GM23248 (cell line): ENCODE measurements at regions not wholly inside any gene's neighbourhood (a gene's known extent, or its start where the extent isn't known, plus 50 kb on each side); places are given as distances from the start of the nearest gene placed in this dataset.

ENCODE experiments used
- DNase-seq: peaks from one replicate; pipeline ENCODE4 v3.0.0-alpha.2; 2015
- H2AFZ ChIP-seq: fragments of 200-600 bp; sonication (generic); 2 replicates; pipeline ENCODE4 v1.6.1; 2016; ENCODE audit warnings: antibody characterized with exemption
- H3F3A ChIP-seq: fragments of 200-600 bp; sonication (generic); 2 replicates; pipeline ENCODE4 v1.6.1; 2016; ENCODE audit warnings: mild to moderate bottlenecking, antibody characterized with exemption, mixed run types; ENCODE audit not compliant: insufficient read depth
- H3K27ac ChIP-seq: fragments of 200-600 bp; sonication (generic); 2 replicates; pipeline ENCODE4 v1.5.1; 2016; ENCODE audit warnings: mild to moderate bottlenecking
- H3K27me3 ChIP-seq: fragments of 200-600 bp; sonication (generic); replicated peaks from 2 replicates; pipeline ENCODE4 v1.6.1; 2016; ENCODE audit warnings: mild to moderate bottlenecking; ENCODE audit not compliant: insufficient read depth
- H3K36me3 ChIP-seq: fragments of 200-600 bp; sonication (generic); 2 replicates; pipeline ENCODE4 v1.6.1; 2016; ENCODE audit warnings: low read depth, mild to moderate bottlenecking
- H3K4me1 ChIP-seq: fragments of 200-600 bp; sonication (generic); 2 replicates; pipeline ENCODE4 v1.6.1; 2016; ENCODE audit warnings: mild to moderate bottlenecking; ENCODE audit not compliant: insufficient read depth
- H3K4me2 ChIP-seq: fragments of 200-600 bp; sonication (generic); one replicate; pipeline ENCODE4 v1.6.1; 2016; ENCODE audit warnings: mild to moderate bottlenecking; ENCODE audit not compliant: unreplicated experiment
- H3K4me3 ChIP-seq: fragments of 200-600 bp; sonication (generic); 2 replicates; pipeline ENCODE4 v1.5.1; 2016; ENCODE audit warnings: mild to moderate bottlenecking
- H3K79me2 ChIP-seq: fragments of 200-600 bp; sonication (generic); 2 replicates; pipeline ENCODE4 v1.6.1; 2016; ENCODE audit warnings: mild to moderate bottlenecking; ENCODE audit not compliant: insufficient read depth
- H3K9ac ChIP-seq: fragments of 200-600 bp; sonication (generic); 2 replicates; pipeline ENCODE4 v1.6.1; 2016; ENCODE audit warnings: mild to moderate bottlenecking
- H3K9me2 ChIP-seq: fragments of 200-600 bp; sonication (generic); 2 replicates; pipeline ENCODE4 v1.6.1; 2016; ENCODE audit warnings: mixed run types, mild to moderate bottlenecking, moderate library complexity; ENCODE audit not compliant: insufficient read depth
- H3K9me3 ChIP-seq: fragments of 200-600 bp; sonication (generic); one replicate; pipeline ENCODE4 v1.6.1; 2017; ENCODE audit warnings: low read depth
- H4K20me1 ChIP-seq: fragments of 200-600 bp; sonication (generic); 2 replicates; pipeline ENCODE4 v1.6.0; 2016; ENCODE audit not compliant: insufficient read depth
- EZH2 ChIP-seq: fragments of 200-600 bp; sonication (generic); IDR thresholded peaks from 2 replicates; pipeline ENCODE4 v1.6.1; 2018; ENCODE audit warnings: antibody characterized with exemption, mild to moderate bottlenecking; ENCODE audit not compliant: insufficient read depth, poor library complexity, severe bottlenecking
- EZH2phosphoT487 ChIP-seq: fragments of 200-600 bp; sonication (generic); IDR thresholded peaks from 2 replicates; pipeline ENCODE4 v1.6.1; 2018; ENCODE audit warnings: antibody characterized with exemption, moderate library complexity, mild to moderate bottlenecking, low read depth; ENCODE audit not compliant: insufficient read depth
- WGBS, 2 experiments: methylation state at CpG; one replicate each; pipeline ENCODE4 v1.1.6; 2015 to 2017; ENCODE audit warnings: low lambda C conversion rate in 2 of 2, low coverage in 1 of 2; ENCODE audit errors: missing lambda C conversion rate in 2 of 2; 5-methylcytosine and 5-hydroxymethylcytosine counted together
- in situ Hi-C: fragments of 300-500 bp; cut with MboI; formaldehyde crosslinking; loops from 2 replicates; pipeline ENCODE4 v1.15.0; 2020

- no peak for DNase-seq
- Histone ChIP-seq H3K79me2 (no peaks in the 10 kb centered on the region), H3K9ac (no peak overlapping the region), H3K4me3 (no peak overlapping the region), H4K20me1 (no peaks in the 10 kb centered on the region), H3F3A (no peaks in the 10 kb centered on the region), H3K9me2 (no peaks in the 10 kb centered on the region), H2AFZ (no peak overlapping the region), H3K4me1 (no peaks in the 10 kb centered on the region), H3K27me3 (no peaks in the 10 kb centered on the region), H3K36me3 (no peaks in the 10 kb centered on the region), H3K4me2 (no peak overlapping the region), H3K9me3 (no peaks in the 10 kb centered on the region), H3K27ac (no peak overlapping the region)
- TF ChIP-seq EZH2 (no peak), EZH2phosphoT487 (no peak)
- in situ Hi-C loops: no loop called here
- 81 to 83% methylated on average over 3 of the region's 3 CpGs for WGBS, 2 experiments
These were observed 266.1 kb upstream of the LRIG3 start for GRCh38 chr12:59186451-59186850.

- H2AFZ ChIP-seq: no peak overlapping the region
- no peak for DNase-seq
- H3K36me3 ChIP-seq: no peaks in the 10 kb centered on the region
- H4K20me1 ChIP-seq: no peaks in the 10 kb centered on the region
- no peaks in the 10 kb centered on the region for H3F3A ChIP-seq
- no peak overlapping the region for H3K4me3 ChIP-seq
- H3K4me2 ChIP-seq: no peak overlapping the region
- H3K9me2 ChIP-seq: no peaks in the 10 kb centered on the region
- WGBS, 2 experiments: 52 to 55% methylated on average over 4 of the region's 4 CpGs
- TF ChIP-seq EZH2 (no peak), EZH2phosphoT487 (no peak)
- no peaks in the 10 kb centered on the region for H3K27me3 ChIP-seq
- H3K27ac ChIP-seq: no peak overlapping the region
- H3K9me3 ChIP-seq: no peaks in the 10 kb centered on the region
- H3K4me1 ChIP-seq: no peaks in the 10 kb centered on the region
- no peaks in the 10 kb centered on the region for H3K79me2 ChIP-seq
- in situ Hi-C loops: no loop called here
- no peak overlapping the region for H3K9ac ChIP-seq
These were observed 265.0 kb upstream of the LRIG3 start for GRCh38 chr12:59185295-59185694.

GRCh38 chr12:59182658-59183455, 262.6 kb upstream of the LRIG3 start:
- H3K9me2 ChIP-seq: no peaks in the 10 kb centered on the region

GRCh38 chr12:59182191-59182590, 261.9 kb upstream of the LRIG3 start:
- Histone ChIP-seq H3K9me3 (no peaks in the 10 kb centered on the region), H3K9ac (no peak overlapping the region), H2AFZ (no peak overlapping the region), H3K4me2 (no peak overlapping the region), H3K4me3 (no peak overlapping the region), H3F3A (no peaks in the 10 kb centered on the region), H3K27ac (no peak overlapping the region), H3K79me2 (no peaks in the 10 kb centered on the region), H3K36me3 (no peaks in the 10 kb centered on the region), H4K20me1 (no peaks in the 10 kb centered on the region), H3K27me3 (no peaks in the 10 kb centered on the region), H3K4me1 (no peaks in the 10 kb centered on the region), H3K9me2 (no peaks in the 10 kb centered on the region)
- DNase-seq: peak; percentile 32
- in situ Hi-C loops: no loop called here
- WGBS, 2 experiments: 57 to 63% methylated on average over 4 of the region's 4 CpGs
- TF ChIP-seq EZH2: no peak
- no peak for TF ChIP-seq EZH2phosphoT487

More at GRCh38 chr12:59182658-59183455, 262.6 kb upstream of the LRIG3 start:
- Histone ChIP-seq H3K9me3 (no peaks in the 10 kb centered on the region), H3K36me3 (no peaks in the 10 kb centered on the region), H3K79me2 (no peaks in the 10 kb centered on the region), H3K27me3 (no peaks in the 10 kb centered on the region), H3K9ac (no peak overlapping the region), H3K4me3 (no peak overlapping the region), H3K4me1 (no peaks in the 10 kb centered on the region), H2AFZ (no peak overlapping the region), H3K27ac (no peak overlapping the region), H3K4me2 (no peak overlapping the region), H3F3A (no peaks in the 10 kb centered on the region), H4K20me1 (no peaks in the 10 kb centered on the region)
- peak; percentile 27 for DNase-seq
- in situ Hi-C loops: no loop called here
- TF ChIP-seq EZH2phosphoT487: no peak
- TF ChIP-seq EZH2: no peak
- 85 to 92% methylated on average over 3 of the region's 3 CpGs for WGBS, 2 experiments
